Glutamatergic neuron (in vitro differentiated cells): ENCODE measurements at regions not wholly inside any gene's neighbourhood (a gene's known extent, or its start where the extent isn't known, plus 50 kb on each side); places are given as distances from the start of the nearest gene placed in this dataset.

Source experiments
- DNase-seq: peaks from one replicate; pipeline ENCODE4 v3.0.0; 2022
- H3K27ac Mint-ChIP-seq: one replicate; pipeline ENCODE4 v1.8.0; 2020; ENCODE audit warnings: mild to moderate bottlenecking, mixed read lengths, inconsistent platforms; ENCODE audit not compliant: unreplicated experiment
- H3K27me3 Mint-ChIP-seq: one replicate; pipeline ENCODE4 v1.8.0; 2020; ENCODE audit warnings: mild to moderate bottlenecking, moderate library complexity, mixed read lengths, inconsistent platforms; ENCODE audit not compliant: unreplicated experiment
- H3K36me3 Mint-ChIP-seq: one replicate; pipeline ENCODE4 v1.8.0; 2020; ENCODE audit warnings: mild to moderate bottlenecking, mixed read lengths, inconsistent platforms; ENCODE audit not compliant: unreplicated experiment
- H3K4me1 Mint-ChIP-seq: one replicate; pipeline ENCODE4 v1.8.0; 2020; ENCODE audit warnings: mild to moderate bottlenecking, low read depth, mixed read lengths, inconsistent platforms; ENCODE audit not compliant: unreplicated experiment
- H3K4me3 Mint-ChIP-seq: one replicate; pipeline ENCODE4 v1.8.0; 2020; ENCODE audit warnings: mild to moderate bottlenecking, mixed read lengths, inconsistent platforms; ENCODE audit not compliant: unreplicated experiment
- H3K9me3 Mint-ChIP-seq: one replicate; pipeline ENCODE4 v1.8.0; 2020; ENCODE audit warnings: mild to moderate bottlenecking, moderate library complexity, mixed read lengths, inconsistent platforms; ENCODE audit not compliant: unreplicated experiment
- CTCF ChIP-seq: fragments of 200-600 bp; sonication (generic); IDR thresholded peaks from one replicate; pipeline ENCODE4 v1.5.0; 2021; ENCODE audit not compliant: partially characterized antibody, unreplicated experiment

- Mint-ChIP-seq H3K9me3 (no peaks in the 10 kb centered on the region), H3K27me3 (peaks cover 2% of the 10 kb centered on the region), H3K36me3 (no peaks in the 10 kb centered on the region), H3K4me3 (no peak overlapping the region), H3K27ac (no peak overlapping the region), H3K4me1 (peaks cover 29% of the 10 kb centered on the region)
- no peak for TF ChIP-seq CTCF
- DNase-seq = no peak
These were observed 548.6 kb upstream of the ZEB2 start for GRCh38 chr2:145068509-145068908.

DNA sequence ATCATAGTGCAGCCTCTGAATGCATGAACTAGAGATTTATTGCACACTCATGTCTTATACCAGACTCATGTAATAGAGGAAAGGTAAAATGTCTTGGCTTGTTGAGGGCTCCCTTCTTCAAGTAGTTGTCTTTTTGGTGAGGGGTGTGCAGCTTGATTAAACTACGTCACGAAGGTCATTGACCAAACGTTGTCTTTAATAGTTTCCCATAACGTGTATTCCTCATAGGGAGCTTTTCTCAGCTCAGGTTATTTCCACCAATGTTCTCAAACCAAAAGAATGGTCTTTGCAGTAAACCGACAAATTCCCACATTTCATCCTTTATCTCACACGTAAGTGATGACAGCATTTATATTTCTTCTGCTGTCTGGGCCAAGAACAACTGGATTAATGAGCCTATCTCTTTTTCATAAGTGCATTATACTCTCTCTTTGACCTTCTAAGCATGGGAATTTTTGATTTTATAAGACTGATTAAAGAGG is 547.7 kb upstream of the ZEB2 start:
- H3K27me3 Mint-ChIP-seq = peaks cover 2% of the 10 kb centered on the region

DNA sequence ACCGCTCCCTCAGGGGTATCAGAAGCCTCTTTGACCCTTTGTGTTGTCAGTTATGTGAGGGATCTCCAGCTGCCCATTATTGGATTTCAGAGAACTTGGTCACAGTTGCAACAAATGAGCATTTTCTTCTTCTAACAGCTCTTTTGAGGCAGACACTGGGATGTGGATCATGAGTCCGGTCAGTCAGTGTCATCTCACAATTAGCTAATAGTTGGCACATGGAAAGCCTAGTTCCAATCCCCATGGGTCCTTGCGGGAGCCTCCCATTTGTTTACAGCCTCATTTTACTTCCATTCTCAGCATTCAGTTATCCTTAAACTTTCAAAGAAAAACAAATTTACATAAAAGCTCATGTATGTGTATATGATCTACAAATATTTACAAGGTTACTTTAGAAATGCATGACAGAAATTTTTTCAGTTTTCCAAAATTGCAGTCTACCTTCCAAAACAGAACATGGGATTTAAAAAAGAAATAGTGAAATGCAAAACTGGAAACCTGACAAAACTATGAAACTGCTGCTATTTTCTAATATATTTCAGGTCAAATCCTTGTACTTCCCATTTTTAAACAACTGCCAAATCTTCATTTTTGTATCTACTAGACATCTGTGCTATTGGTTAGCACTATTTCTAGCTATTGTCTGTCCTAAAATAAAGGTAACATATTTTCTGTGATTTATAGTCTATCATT is 547.1 kb upstream of the ZEB2 start:
- DNase-seq = no peak
- peak overlapping the region; percentile 57 for H3K4me3 Mint-ChIP-seq
- H3K27ac Mint-ChIP-seq = peak overlapping the region; percentile 84
- H3K9me3 Mint-ChIP-seq = no peaks in the 10 kb centered on the region
- no peak for TF ChIP-seq CTCF
- H3K4me1 Mint-ChIP-seq = peaks cover 29% of the 10 kb centered on the region
- H3K36me3 Mint-ChIP-seq = no peaks in the 10 kb centered on the region
- peaks cover 2% of the 10 kb centered on the region for H3K27me3 Mint-ChIP-seq

More for the DNA sequence above, 547.7 kb upstream of the ZEB2 start:
- DNase-seq = no peak
- TF ChIP-seq CTCF = no peak
- Mint-ChIP-seq H3K4me1 (peaks cover 29% of the 10 kb centered on the region), H3K27ac (no peak overlapping the region), H3K4me3 (no peak overlapping the region), H3K9me3 (no peaks in the 10 kb centered on the region), H3K36me3 (no peaks in the 10 kb centered on the region)

- no peak for DNase-seq
- Mint-ChIP-seq H3K36me3 (no peaks in the 10 kb centered on the region), H3K27ac (peak overlapping the region; percentile 19), H3K4me1 (peaks cover 29% of the 10 kb centered on the region), H3K9me3 (no peaks in the 10 kb centered on the region), H3K27me3 (peaks cover 2% of the 10 kb centered on the region), H3K4me3 (peak overlapping the region; percentile 26)
- TF ChIP-seq CTCF = no peak
These were observed 546.3 kb upstream of the ZEB2 start for GRCh38 chr2:145066151-145066661.

DNA sequence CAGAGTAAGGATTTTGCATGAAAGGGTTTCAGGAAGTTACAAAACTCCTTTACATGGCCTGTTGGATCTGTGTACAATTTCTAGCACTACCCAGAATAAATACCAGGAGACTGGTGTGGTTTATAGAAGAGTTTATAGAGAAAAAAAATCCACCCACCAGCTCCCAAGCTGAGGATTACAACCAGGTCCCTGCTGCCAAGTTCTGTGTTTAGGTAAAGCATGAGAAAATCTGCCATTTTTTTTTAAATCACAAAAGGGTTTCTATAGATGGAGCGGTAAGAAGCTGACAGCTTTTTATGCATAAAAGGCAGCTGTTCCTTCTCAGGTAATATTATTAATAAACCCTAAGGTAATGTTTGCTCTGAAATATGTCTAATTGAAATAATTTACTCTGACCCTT is 545.4 kb upstream of the ZEB2 start:
- H3K27me3 Mint-ChIP-seq = peaks cover 2% of the 10 kb centered on the region
- H3K36me3 Mint-ChIP-seq = no peaks in the 10 kb centered on the region
- no peak for DNase-seq
- no peak overlapping the region for H3K4me3 Mint-ChIP-seq
- H3K27ac Mint-ChIP-seq = no peak overlapping the region
- no peaks in the 10 kb centered on the region for H3K9me3 Mint-ChIP-seq
- no peak for TF ChIP-seq CTCF
- peaks cover 29% of the 10 kb centered on the region for H3K4me1 Mint-ChIP-seq
